NK-92 (cell line): ENCODE measurements at regions not wholly inside any gene's neighbourhood (a gene's known extent, or its start where the extent isn't known, plus 50 kb on each side); places are given as distances from the start of the nearest gene placed in this dataset.

ENCODE experiments used
- DNase-seq: peaks from one replicate; lab custom pipeline; 2025; ENCODE audit not compliant: unreplicated experiment; lab: John Stamatoyannopoulos, UW

GRCh38 chr22:46090036-46090591, 60.2 kb upstream of the PPARA start:
- no peak for DNase-seq

GRCh38 chr22:46090631-46091201, 59.6 kb upstream of the PPARA start:
- no peak for DNase-seq

- no peak for DNase-seq
Observed at GRCh38 chr22:46091277-46091977, 58.9 kb upstream of the PPARA start.

GRCh38 chr22:46092011-46092410, 58.3 kb upstream of the PPARA start:
- no peak for DNase-seq

- no peak for DNase-seq
Observed at GRCh38 chr22:46092670-46093410, 57.5 kb upstream of the PPARA start.

GRCh38 chr22:46093796-46094195, 56.5 kb upstream of the PPARA start:
- no peak for DNase-seq

- DNase-seq = no peak
Observed at GRCh38 chr22:46094676-46095075, 55.6 kb upstream of the PPARA start.

GRCh38 chr22:46096051-46096450, 54.3 kb upstream of the PPARA start:
- DNase-seq = no peak

GRCh38 chr22:46096706-46097230, 53.6 kb upstream of the PPARA start:
- DNase-seq = no peak

GRCh38 chr22:46097268-46097900, 52.9 kb upstream of the PPARA start:
- DNase-seq = no peak

- no peak for DNase-seq
Observed at GRCh38 chr22:46098525-46099475, 51.5 kb upstream of the PPARA start.

- DNase-seq = no peak
Observed at GRCh38 chr22:46099740-46100139, 50.6 kb upstream of the PPARA start.

- no peak for DNase-seq
Observed at GRCh38 chr22:46100401-46101105, 49.8 kb upstream of the PPARA start.
